ENCODE measurements at regions not wholly inside any gene's neighbourhood (a gene's known extent, or its start where the extent isn't known, plus 50 kb on each side); places are given as distances from the start of the nearest gene placed in this dataset.
"Not testable (repeated sequence)": the region's sequence is repeated elsewhere in the genome, so short reads cannot be mapped to it uniquely, and the experiment has no call there.

DNA sequence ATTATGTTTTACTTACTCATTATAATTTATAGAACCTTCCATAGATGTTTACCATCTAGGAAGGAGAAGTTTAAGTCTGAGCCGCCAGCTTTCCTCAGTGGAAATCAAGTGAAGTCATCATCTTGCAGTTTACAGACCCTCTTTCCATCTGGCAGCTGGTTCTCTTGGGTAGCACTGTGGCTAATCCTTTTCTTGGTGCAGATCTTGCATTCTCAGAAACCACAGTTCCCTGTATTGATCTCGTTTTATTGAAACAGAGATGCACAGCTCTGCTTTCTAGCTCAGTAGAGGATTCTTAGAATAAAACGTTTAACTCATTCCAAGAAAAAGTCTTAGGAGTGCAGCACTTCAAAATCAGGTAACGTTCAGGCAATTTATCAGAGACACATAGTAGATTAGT, 1154.7 kb downstream of the FOXD4L5 start:
- not testable (repeated sequence) for DNase-seq

DNA sequence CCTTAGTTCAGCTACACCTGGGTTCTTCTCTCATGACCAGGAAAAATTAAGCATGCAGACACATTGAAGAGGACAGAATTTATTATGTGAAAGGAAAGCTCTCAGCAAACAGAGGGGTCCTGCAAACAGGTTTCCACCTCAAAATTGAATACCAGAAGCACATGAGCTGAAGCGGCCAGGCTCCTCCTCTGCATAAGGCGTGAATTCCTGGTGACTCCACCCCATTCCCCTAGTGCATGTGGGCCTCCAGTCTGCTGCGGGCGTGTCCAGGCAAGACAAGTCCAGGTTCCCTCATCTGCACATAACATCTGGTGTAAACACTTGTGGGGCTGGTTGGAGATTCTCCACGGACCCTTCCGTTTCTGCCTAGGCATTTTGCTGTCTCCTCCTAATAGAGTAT, 1156.4 kb downstream of the FOXD4L5 start:
- DNase-seq, result no peak

GRCh38 chr9:64121602-64122001, 1163.4 kb downstream of the FOXD4L5 start:
- DNase-seq, result not testable (repeated sequence)

- not testable (repeated sequence) for DNase-seq
These were observed 1167.7 kb downstream of the FOXD4L5 start for GRCh38 chr9:64117329-64117728.

- not testable (repeated sequence) for DNase-seq
These were observed 1177.1 kb downstream of the FOXD4L5 start for GRCh38 chr9:64107867-64108266.

DNA sequence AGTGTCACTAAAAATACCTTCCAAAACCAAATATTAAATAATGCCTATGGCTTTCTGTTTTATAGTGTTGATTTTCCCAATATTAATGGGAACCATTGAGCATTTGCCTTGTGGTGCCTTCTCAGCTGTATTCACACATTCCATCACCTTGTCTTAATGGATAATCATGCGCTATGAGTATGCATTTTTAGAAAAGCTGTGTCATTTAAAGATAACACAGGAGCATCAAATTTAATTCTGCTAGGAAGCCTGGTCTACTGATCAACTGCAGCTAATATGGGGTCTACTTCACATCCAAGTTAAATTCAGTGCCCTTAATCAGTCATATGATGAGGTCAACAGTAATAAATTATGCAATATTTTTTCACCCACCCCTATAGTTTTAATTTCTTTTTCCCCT, 1177.8 kb downstream of the FOXD4L5 start:
- not testable (repeated sequence) for DNase-seq

- DNase-seq, result not testable (repeated sequence)
These were observed 1179.8 kb downstream of the FOXD4L5 start for GRCh38 chr9:64105193-64105592.

DNA sequence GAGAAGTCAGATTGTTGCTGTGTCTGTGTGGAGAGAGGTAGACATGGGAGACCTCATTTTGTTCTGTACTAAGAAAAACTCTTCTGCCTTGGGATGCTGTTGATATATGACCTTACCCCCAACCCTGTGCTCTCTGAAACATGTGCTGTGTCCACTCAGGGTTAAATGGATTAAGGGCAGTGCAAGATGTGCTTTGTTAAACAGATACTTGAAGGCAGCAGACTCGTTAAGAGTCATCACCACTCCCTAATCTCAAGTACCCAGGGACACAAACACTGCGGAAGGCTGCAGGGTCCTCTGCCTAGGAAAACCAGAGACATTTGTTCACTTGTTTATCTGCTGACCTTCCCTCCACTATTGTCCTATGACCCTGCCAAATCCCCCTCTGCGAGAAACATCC, 1183.5 kb downstream of the FOXD4L5 start:
- not testable (repeated sequence) for DNase-seq

GRCh38 chr9:64100571-64101155, 1184.3 kb downstream of the FOXD4L5 start:
- DNase-seq, result not testable (repeated sequence)

DNA sequence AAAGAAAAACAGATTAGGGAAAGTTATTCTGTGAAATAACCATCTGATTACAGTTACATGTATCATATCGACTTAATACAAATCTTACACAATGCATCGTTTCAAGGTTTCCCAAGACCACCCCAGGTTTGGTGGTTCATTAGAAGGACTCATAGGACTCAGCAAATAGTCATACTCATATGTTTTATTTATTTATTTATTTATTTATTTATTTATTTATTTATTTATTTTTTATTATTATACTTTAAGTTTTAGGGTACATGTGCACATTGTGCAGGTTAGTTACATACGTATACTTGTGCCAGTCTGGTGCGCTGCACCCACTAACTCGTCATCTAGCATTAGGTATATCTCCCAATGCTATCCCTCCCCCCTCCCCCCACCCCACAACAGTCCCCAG, 1199.0 kb downstream of the FOXD4L5 start:
- not testable (repeated sequence) for DNase-seq

DNA sequence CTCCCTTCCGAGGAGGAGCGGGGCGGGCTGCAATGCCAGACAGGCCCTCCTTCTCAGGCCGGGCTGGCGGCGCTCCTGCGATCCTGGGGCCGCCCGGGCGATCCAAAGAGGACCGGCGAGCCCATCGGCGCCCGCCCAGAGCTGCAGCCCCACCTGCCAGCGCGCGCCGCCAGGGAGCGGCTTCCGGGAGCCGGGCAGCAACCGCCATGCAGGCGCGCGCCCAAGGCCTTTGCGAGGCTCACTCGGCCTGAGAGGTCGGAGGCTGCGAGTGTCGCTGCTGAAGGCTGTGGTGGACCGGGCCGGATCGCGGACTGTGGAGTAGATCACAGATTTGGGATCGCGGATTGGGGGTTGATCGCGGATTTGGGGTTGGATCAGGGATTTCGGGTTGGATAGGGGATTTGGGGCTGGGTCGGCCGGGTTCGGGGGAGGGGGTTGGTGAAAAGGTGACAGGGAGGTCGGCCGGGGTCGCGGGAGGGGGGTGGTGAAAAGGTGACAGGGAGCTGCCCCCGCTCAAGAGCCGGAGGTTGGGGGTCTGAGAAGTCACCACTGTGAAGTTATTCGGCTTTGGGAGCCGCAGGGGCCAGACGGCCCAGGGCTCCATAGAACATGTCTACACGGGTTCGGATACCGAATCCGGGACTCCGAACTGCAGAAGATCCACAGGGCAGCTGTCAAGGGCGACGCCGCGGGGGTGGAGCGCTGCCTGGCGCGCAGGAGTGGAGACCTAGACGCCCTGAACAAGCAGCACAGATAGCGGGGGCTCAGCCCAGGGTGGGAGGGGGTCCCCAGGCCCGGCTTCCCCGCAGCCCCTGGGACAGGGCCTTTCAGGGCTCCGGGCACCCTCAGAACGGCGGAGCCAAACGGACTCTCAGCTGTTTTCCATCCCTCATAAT, 1213.4 kb downstream of the FOXD4L5 start:
- DNase-seq, result not testable (repeated sequence)

DNA sequence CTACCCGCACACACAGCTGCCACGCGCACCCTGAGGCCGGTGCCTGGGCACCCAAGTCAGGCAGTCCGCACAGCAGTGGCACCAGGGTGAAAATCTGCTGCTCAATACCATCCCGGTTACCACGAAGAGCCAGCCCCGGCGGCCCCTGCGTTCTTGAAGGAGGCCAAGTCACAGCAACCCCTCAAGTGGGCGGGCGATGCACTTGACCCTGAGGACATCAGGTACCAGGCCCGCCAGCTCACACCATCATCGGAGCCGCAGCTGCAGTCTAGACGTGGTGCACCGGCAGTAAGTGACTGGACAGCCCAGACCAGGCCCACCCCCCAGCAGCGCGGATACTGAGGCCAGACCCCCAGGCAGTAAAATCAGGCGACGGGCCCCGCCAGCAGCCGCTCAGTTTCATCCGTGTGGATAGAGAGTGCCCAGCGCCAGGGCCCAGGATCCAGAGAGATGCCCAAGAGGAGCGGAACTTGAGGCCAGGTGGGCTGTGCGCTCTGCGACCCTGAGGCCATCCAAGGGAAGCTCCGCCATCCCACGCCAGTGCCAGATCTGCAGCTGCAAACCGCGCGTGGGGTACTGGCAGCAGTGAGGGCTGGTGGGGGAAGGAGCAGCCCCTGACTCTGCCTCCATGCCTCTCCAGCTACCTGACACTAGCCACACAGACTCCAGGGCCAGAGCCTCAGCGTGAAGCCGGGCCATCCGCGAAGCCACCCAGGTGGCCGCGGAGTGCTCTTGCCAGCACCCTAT, 1214.2 kb downstream of the FOXD4L5 start:
- not testable (repeated sequence) for DNase-seq

- not testable (repeated sequence) for DNase-seq
These were observed 1214.9 kb downstream of the FOXD4L5 start for GRCh38 chr9:64070083-64070482.

- DNase-seq, result no peak
These were observed 1218.2 kb downstream of the FOXD4L5 start for GRCh38 chr9:64066736-64067368.

GRCh38 chr9:64061013-64061627, 1223.9 kb downstream of the FOXD4L5 start:
- DNase-seq, result no peak

- not testable (repeated sequence) for DNase-seq
These were observed 1226.9 kb downstream of the FOXD4L5 start for GRCh38 chr9:64058070-64058469.

DNA sequence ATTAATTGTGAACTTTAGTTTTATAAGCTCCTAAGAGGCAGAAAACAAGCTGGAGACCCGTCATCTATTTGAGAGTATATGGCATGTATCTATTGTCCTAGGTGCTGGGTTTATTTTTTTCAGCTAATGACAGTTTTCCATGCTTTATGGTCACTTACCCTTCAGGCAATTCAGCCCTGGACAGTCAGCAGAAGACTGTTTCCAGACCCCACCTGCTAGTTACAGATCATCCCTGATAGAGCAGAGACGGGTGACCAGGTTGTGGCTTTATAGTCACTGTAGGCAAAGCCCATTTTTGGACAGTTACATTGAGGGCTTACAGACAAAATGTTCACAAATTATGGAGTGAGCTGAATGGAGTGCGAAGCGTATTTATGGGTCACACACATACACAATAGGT, 1227.5 kb downstream of the FOXD4L5 start:
- DNase-seq, result no peak

DNA sequence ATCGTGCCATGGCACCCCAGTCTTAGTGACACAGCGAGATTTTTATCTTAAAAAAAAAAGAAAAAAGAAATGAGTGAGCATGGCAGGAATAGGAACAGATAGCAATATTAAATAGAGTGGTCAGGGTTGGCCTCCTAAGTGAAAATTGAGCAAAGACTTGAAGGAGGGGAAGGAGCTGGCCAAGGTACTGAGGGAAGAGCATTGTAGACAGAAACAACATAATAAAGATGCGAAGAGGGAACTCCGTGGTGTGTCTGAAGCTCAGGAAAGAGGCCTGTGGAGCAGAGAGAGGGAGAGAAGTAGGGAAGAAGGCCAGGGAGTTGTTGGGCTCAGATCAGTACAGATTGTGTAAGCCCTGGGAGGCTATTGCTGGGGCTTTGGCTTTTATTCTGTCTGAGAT, 1256.1 kb downstream of the FOXD4L5 start:
- not testable (repeated sequence) for DNase-seq

DNA sequence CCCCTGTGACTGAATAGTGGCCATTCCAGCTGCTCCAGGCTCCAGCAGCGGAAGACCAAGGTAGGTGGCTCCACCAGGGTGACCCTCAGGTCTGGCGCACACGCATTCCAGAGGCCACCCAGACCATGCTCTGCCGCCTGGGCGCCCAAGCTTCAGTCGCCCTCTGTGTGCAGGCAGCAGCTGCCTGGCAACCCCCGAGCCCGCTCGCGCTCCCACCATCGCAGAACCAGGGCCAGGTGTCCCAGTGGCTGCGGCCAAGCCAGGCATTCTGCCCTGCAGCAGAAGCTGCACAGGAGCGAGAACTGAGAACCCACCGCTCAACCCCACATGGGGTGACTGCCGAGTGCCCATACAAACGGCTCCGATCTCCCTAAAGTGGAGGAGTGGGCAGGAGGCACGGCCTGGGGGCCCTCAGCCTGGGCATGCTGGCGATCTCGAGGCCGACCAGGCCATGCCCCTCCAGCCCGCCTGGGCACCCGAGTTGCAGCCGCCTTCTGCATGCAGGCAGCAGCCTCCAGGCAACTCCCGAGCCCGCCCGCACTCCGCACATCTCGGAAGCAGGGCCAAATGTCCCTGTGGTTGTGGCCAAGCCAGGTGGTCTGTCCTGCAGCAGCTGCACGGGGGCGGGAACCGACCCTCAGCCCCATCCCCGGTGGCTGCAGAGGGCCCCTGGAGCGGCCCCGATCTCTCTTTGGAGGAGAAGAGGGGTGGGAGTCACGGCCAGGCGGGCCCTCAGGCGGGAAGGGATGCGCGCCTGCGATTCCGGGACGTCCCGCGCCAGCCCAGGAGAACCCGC, 1264.1 kb downstream of the FOXD4L5 start:
- DNase-seq, result not testable (repeated sequence)

DNA sequence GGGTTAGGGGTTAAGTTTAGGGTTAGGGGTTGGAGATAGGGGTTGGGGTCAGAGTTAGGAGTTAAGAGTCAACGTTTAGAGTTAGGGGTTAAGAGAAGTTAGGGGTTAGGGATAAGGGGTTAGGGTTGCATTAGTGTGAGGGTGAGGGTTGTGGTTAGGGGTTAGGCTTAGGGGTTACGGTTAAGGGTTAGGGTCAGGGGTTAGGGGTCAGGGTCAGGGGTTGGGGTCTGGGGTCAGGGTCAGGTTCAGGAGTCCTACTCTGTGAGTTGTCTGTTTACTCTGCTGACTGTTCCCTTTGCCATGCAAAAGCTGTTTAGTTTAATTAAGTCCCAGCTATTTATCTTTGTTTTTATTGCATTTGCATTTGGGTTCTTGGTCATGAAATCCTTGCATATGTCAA, 1267.3 kb downstream of the FOXD4L5 start:
- DNase-seq, result not testable (repeated sequence)

- peak; percentile 15 for DNase-seq
These were observed 1268.1 kb downstream of the FOXD4L5 start for GRCh38 chr9:64016845-64017406.

Data from activated CD4-positive, alpha-beta T cell treated with anti-CD3 and anti-CD28 coated beads for 48 hours (primary cell).